ENCODE measurements at regions not wholly inside any gene's neighbourhood (a gene's known extent, or its start where the extent isn't known, plus 50 kb on each side); places are given as distances from the start of the nearest gene placed in this dataset.

GRCh38 chr2:240287496-240288086, 147.1 kb upstream of the OTOS start:
- DNase-seq, result no peak

- no peak for DNase-seq
Measured at GRCh38 chr2:240288087-240288521, 147.4 kb upstream of the GPC1 start.

- no peak for DNase-seq
Measured at GRCh38 chr2:240289701-240290431, 145.6 kb upstream of the GPC1 start.

- DNase-seq, result no peak
Measured at GRCh38 chr2:240290432-240291336, 144.8 kb upstream of the GPC1 start.

GRCh38 chr2:240291337-240292034, 144.0 kb upstream of the GPC1 start:
- no peak for DNase-seq

- no peak for DNase-seq
Measured at GRCh38 chr2:240292035-240292574, 143.4 kb upstream of the GPC1 start.

- DNase-seq, result no peak
Measured at GRCh38 chr2:240292619-240293525, 142.6 kb upstream of the GPC1 start.

GRCh38 chr2:240293557-240294461, 141.7 kb upstream of the GPC1 start:
- peak; percentile 91 for DNase-seq

GRCh38 chr2:240294514-240294913, 140.9 kb upstream of the GPC1 start:
- no peak for DNase-seq

GRCh38 chr2:240295256-240296103, 140.0 kb upstream of the GPC1 start:
- no peak for DNase-seq

GRCh38 chr2:240296104-240296406, 139.4 kb upstream of the GPC1 start:
- DNase-seq, result no peak

GRCh38 chr2:240296476-240297255, 138.8 kb upstream of the GPC1 start:
- no peak for DNase-seq

GRCh38 chr2:240297256-240298116, 138.0 kb upstream of the GPC1 start:
- no peak for DNase-seq

GRCh38 chr2:240298117-240298790, 137.2 kb upstream of the GPC1 start:
- no peak for DNase-seq

GRCh38 chr2:240298803-240299709, 136.4 kb upstream of the GPC1 start:
- no peak for DNase-seq

GRCh38 chr2:240299710-240300068, 135.8 kb upstream of the GPC1 start:
- DNase-seq, result no peak
